Stimulated activated CD4-positive, alpha-beta T cell treated with anti-CD3 and anti-CD28 coated beads, Interleukin-1b, Interleukin-23, amount 100 ng/mL, for 4 hours (primary cell): ENCODE measurements at regions not wholly inside any gene's neighbourhood (a gene's known extent, or its start where the extent isn't known, plus 50 kb on each side); places are given as distances from the start of the nearest gene placed in this dataset.

Source experiments
- DNase-seq, 2 donors: peaks; one replicate each; pipeline ENCODE4 v3.0.0-alpha.2; 2020; ENCODE audit warnings: low read depth in 2 of 2

DNA sequence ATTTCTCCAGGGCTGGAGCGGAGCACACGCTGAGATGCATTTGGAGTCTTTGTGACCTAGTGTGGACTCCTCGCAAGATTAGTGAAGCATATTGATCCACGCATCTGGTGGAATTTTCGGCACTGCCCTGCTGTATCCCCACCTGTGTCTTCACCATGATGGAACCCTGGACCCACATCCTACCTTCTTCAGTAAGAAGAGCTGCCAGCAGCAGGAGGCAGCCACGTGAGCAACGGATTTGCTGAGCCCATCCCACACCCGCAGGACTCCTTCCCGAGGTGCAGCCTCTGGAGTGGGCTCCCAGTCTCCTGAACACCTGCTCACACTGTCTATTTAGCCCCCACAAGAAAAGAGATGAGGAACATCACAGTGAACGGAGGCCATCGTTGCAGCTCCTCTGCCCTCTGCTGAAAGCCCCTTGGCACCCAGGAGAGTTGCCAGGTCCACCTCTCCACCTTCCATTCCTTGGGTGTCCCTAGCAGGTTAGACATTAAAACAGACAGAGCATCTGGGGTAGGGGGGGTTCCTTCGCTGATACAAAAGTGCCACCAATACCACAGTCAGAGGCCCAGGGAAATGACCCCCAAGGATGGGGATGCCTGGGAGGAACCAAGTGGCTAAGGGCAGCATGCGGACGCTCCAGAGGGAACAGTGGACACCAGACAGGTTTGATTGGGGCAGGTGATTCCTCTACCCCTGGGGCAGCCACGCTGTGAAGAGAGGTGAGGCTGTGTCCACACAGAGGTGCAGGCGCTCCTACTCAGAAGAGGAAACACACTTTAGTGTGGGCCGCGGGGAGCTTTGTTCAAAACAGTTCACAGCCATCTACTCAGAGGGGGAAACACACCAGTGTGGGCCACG, 302.8 kb upstream of the SALL3 start:
- DNase-seq = no peak

DNA sequence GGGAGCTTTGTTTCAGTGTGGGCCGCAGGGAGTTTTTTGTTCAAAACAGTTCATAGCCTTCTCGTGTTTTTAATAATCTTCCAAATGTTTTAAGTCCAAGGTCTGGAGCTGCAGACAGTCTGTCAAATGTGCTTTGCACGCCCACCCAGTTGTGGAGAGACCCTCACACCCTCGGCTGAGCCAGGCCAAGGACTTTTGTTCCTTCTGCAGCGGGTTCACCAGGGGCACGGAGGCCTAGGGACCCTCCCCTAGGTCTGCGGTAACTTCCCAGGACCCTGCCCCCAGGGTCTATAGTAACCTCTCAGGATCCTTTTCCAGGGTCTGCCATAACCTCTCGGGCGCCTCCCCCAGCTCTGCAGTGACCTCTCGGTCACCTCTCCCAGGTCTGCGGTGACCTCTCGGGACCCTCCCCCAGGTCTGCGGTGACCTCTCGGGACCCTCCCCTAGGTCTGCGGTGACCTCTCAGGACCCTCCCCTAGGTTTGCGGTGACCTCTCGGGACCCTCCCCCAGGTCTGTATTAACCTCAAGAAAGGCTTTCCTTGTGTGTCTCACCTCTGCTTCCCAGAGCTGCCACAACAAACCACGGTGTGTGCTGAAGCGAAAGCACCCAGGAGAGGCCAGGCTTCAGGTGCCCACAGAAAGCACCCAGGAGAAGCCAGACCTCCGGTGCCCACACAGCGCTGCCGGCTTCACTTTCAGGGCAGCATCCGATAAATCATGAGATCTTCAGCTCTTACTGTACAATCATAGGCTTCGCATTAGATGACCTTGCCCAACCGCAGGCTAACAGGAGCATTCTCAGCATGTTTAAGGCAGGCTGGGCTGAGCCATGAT, 301.9 kb upstream of the SALL3 start:
- DNase-seq = no peak

DNA sequence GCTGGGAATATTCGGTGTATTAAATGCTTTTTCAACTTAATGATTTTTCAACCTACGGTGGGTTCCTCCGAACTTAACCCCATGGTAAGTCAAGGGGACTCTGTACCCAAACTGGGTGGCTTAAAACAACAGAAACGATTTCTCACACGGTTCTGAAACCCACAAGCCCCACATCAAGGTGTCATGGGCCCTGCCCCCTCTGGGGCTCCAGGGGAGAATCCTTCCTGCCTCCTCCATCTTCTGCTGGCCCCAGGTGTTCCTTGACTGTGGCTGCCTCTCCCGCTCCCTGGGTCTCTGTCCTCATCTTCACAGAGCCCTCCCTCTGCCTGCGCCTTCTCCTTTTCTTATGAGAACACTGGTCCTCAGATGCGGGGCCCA, 301.3 kb upstream of the SALL3 start:
- DNase-seq = no peak

GRCh38 chr18:78679031-78679430, 300.6 kb upstream of the SALL3 start:
- DNase-seq = no peak

DNA sequence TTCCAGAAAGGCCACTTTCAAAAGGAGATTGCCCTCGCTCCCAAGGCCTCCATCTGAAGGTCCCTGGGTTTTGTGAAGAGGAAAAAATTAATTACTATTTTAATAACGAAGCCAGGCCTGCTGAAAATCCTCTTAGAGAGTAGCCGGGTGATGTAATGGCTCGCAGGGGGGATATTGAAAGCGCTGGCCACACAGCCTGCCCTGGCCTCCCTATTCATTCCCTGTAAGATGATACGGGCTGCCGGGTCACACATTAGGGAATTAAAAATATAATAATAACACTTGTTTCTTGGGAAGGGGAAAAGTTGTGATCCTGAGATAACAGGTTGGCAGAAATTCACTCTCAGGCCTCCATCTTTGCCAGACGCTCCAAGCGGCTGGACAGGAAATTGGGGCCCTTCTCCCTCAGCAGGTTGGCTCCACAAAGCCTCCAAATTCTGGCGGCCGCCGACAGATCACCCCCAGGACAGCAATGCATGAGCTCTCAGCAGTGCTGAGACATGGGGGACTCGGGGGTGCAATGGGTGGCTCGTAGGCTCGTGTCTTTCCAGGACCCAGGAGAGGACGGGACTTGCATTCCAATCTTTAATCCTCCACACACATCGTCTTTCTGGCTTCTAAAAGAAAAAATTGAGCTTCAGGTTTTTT, 299.9 kb upstream of the SALL3 start:
- DNase-seq = no peak

DNA sequence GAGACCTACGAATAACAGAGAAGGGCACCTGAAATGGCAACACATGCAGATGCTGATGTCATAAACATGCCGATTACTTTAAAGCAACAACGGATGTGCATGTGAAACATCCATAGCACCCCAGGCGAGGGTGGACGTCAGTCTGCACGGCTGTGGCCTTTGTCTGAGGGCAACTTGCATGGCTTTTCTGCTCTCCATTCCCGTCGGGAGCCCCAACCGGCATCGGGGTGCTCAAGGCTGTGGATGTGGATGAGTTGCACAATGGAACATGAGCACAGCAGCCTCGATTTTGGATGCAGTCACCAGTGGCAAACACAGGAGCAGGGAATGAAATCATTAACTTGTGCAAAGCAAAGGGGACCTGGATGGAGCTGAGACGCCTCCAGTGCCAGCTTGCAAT, 298.2 kb upstream of the SALL3 start:
- DNase-seq = no peak

GRCh38 chr18:78681934-78682333, 297.7 kb upstream of the SALL3 start:
- no peak for DNase-seq

- DNase-seq = no peak
These were observed 296.9 kb upstream of the SALL3 start for GRCh38 chr18:78682716-78683115.

GRCh38 chr18:78683191-78684010, 296.2 kb upstream of the SALL3 start:
- no peak for DNase-seq

DNA sequence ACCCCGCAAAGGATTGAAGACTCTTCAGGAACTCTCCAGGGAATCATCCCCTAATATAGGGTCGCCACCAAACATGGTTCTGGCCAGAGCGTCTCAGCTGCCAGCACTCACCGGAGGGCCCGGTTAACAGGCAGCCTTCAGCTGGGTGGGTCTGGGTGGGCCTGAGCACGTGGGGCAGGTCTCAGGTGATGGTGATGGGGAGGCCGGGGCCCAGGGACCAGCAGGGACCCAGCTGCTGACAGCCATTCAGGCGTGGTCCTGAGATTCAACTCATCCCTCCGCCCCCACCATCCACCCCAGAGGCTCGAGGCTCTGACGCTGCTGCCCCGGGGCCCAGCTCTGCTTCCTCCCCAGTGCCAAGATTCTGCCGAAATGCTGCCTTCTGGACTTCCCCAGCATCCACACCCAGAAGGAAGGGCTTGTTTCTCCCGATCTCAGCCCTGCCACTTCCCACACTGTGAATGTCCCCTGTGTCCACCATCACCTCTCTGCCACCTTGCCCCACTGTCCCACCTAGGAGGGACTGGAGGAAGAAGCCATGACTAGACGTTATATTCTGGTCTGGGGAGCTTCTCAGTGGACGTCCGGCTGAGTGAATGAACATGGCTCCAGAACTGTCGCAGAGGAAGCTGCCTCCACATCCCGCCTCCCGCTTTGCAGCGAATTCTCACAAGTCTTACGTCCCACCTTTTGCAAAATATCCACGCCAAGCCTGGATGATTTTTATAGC, 294.2 kb upstream of the SALL3 start:
- no peak for DNase-seq

DNA sequence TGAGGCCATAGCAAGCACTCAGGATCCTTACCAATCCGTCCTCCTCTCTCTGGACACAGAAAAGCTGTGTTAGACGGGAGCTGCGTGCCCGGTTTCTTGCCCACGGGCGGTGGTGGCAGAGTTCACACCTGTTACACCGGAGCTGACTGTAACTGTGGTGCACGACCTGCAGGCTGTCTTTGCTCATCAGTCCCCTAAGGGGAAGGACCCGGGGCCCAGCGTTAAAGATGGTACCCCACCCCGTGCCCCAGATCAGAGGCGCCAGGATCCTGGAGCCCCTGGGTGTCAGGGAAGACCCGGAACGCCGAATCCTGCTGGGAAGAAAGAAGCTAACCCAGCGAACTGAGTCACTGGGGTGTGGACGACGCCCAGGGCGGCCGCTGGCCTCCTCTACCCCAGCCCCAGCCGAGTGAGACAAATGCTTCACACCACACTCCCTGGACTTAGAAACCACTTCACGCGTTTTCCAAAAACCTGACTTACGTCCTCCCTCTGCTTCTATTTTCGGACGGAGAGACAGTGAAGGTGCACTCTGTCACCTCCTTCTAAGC, 293.6 kb upstream of the SALL3 start:
- DNase-seq = no peak

GRCh38 chr18:78686976-78687685, 292.5 kb upstream of the SALL3 start:
- no peak for DNase-seq

GRCh38 chr18:78687736-78688135, 291.9 kb upstream of the SALL3 start:
- no peak for DNase-seq

GRCh38 chr18:78688249-78688648, 291.4 kb upstream of the SALL3 start:
- no peak for DNase-seq

- DNase-seq = no peak
These were observed 290.7 kb upstream of the SALL3 start for GRCh38 chr18:78688916-78689315.

GRCh38 chr18:78689606-78690005, 290.0 kb upstream of the SALL3 start:
- no peak for DNase-seq

GRCh38 chr18:78692105-78692504, 287.5 kb upstream of the SALL3 start:
- no peak for DNase-seq

- DNase-seq = no peak
These were observed 286.2 kb upstream of the SALL3 start for GRCh38 chr18:78693429-78693828.

GRCh38 chr18:78696698-78697435, 282.8 kb upstream of the SALL3 start:
- DNase-seq = no peak
